ENCODE measurements at regions not wholly inside any gene's neighbourhood (a gene's known extent, or its start where the extent isn't known, plus 50 kb on each side); places are given as distances from the start of the nearest gene placed in this dataset.
"Not testable (repeated sequence)": the region's sequence is repeated elsewhere in the genome, so short reads cannot be mapped to it uniquely, and the experiment has no call there.

DNA sequence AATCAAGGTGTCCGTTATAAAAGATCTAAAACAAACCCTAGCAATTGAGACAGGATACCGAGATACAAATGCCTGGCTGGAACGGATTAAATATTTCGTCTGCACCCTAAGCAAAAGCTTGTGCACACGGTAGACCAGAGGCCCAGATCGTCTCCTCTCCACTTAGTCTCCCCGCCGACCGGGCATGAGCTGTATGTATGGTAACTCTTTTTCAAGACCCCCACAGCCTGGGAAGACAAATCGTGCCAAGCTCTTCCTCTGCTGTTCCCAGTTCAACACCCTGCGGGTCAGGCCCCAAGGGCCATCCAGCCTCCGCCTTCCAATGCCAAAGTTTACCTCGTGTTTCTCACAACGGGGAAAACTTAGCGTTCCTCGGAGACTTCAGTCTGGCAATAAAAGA lies 285.7 kb upstream of the GALNT17 start:
- no peak for DNase-seq (ENCODE audit: low read depth in 2 of 2)

DNA sequence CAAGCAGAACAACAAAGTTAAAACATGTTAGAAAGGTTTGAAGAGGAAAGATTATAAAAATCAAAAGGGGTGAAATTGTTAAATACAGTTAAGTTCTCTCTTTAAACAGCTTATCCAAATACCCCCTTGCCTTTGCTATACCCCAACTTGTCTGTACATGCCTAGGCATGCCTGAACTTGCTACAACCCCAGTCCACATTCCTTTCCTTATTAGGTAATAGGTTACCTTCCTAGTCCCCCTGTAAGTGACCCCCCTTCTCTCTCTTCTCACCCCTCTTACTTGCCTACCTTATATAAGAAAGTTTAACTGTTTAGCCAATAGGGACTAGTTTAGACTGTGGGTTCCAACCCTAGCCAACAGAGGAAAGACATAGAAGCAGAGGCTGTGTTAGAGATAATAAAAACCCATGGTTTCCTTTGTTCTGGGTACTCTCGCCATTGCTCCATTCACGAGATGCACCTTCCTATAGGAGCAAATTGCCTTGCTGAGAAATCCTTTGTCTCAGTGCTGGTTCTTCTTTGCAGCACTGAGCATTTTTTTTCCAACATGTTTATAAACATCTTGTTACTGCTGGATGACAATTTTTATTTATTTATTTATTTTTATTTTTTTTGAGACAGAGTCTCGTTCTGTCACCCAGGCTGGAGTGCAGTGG lies 282.2 kb upstream of the GALNT17 start:
- DNase-seq (ENCODE audit: low read depth in 2 of 2), result no peak

DNA sequence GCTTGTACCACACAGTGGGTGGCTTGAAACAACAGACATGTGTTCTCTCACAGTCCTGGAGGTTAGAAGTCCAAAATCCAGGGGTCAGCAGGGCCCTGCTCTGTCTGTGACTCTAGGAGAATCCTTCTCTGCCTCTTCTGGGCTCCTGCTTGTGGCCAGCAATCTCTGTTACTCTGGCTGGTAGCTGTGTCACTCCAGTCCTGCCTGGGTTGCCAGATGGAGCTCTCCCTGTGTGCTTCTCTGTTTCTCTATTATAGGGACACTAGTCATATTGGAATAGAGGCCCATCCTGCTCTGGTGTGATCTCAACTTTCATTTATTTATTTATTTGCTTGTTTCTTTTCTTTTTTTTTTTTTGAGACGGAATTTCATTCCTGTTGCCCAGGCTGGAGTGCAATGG lies 276.6 kb upstream of the GALNT17 start:
- no peak for DNase-seq (ENCODE audit: low read depth in 2 of 2)

DNA sequence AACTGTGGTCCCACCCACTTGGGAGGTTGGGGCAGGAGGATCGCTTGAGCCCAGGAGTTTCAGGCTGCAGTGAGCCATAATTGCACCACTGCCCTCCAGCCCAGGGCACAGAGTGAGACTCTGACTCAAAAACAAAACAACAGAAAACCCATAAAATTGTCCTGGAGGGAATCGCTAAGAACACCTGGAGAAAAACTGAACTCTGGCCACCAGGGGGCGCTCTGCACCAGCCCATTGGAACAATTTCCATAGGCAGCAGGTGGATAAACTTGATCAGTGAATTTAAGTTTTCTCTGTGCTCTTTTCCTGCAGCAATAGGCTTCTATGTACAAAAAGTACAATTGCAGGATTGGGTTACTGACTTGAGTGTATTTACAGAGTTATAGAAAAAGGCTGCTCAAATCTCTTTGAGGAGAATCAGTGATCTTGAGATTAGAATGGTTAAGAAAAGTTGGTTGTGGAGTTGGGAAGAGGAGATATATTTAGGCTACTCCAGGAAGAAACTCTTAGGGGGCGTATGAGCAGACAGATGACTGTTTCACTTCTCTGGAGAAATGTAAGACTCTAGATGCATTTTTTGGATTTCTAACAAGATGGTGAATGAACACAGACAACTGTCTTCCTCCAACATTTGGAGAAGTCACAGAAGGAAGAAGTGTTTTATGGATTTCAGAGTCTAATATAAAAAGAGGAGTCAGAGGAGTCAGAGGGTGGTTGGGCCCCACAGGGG lies 274.9 kb upstream of the GALNT17 start:
- peak; percentile 4 to 60 for DNase-seq (ENCODE audit: low read depth in 2 of 2)

DNA sequence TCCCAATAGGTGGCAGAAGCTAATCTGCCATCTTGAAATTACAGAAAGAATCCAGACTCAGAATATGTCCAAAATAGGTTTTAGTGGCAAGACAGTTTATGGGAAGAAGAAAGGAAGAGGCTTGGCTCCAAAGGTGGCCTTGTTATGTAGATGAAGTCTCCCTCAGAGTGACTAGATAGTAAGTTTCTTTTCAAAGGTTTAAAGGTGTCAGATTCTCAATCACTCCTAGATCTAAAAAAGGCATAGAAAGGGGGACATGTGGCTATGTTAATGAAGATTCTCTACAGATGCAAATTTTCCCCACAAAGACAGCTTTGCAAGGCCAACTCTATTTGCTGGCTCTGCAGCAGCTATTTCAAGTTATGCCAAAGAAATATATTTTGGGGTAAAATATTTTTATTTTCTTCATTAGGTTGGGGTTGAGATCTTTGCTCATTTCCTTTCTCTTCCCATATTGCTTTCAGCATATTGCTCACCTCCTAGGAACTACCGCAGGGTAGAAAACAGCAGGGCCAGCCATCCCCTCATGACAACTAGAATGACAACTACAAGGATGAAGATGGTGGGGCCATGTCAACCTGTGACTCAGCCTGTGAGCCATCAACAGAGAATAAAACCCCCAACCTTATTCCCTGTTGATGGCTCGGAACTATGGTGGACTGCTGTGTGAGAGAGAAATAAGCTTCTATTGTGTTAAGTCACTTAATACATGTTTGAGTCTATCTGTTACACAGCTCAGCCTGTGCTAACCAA lies 274.0 kb upstream of the GALNT17 start:
- no peak for DNase-seq (ENCODE audit: low read depth in 2 of 2)

DNA sequence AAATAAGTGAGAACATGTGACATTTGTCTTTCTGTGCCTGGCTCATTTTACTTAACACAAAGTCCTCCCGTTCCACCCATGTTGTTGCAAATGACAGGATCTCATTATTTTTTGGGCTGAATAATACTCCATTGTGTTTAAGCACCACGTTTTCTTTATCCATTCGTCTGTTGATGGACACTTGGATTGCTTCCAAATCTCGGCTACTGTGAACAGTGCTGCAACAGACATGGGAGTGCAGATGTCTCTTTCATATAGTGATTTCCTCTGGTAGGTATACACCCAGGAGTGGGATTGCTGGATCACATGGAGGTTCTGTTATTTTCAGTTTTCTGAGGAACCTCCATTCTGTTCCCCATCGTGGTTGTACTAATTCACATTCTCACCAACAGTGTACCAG lies 264.4 kb upstream of the GALNT17 start:
- no peak for DNase-seq (ENCODE audit: low read depth in 2 of 2)

DNA sequence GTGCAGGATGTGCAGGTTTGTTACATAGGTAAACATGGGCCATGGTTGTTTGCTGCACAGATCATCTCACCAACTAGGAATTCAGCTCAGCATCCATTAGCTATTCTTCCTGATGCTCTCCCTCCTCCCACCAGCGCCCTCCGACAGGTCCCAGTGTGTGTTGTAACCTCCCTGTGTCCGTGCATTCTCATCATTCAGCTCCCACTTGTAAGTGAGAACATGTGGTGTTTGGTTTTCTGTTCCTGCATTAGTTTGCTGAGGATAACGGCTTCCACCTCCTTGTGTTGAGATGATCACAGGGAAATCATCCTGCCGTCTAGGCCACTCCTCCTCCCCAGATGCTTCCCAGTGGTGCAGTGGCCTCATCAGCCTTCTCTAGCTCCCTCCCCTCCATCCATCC lies 261.6 kb upstream of the GALNT17 start:
- DNase-seq (ENCODE audit: low read depth in 2 of 2), result no peak

DNA sequence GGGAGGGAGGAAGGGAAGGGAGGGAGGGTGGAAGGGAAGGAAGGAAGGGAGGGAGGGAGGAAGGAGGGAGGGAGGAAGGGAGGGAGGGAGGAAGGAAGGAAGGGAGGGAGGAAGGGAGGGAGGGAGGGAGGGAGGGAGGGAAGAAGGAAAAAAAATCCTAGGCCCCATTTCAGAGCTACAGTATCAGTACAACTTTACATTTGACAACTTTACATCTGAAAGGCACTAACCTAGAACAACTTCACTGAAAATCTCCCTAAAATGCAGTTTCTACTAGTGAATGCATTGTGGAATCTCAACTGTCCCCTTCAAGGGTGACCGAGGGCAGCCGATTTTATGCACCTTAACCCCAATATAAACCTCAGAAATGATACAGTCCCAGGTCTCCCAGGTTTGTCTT lies 259.8 kb upstream of the GALNT17 start:
- no peak for DNase-seq (ENCODE audit: low read depth in 2 of 2)

DNA sequence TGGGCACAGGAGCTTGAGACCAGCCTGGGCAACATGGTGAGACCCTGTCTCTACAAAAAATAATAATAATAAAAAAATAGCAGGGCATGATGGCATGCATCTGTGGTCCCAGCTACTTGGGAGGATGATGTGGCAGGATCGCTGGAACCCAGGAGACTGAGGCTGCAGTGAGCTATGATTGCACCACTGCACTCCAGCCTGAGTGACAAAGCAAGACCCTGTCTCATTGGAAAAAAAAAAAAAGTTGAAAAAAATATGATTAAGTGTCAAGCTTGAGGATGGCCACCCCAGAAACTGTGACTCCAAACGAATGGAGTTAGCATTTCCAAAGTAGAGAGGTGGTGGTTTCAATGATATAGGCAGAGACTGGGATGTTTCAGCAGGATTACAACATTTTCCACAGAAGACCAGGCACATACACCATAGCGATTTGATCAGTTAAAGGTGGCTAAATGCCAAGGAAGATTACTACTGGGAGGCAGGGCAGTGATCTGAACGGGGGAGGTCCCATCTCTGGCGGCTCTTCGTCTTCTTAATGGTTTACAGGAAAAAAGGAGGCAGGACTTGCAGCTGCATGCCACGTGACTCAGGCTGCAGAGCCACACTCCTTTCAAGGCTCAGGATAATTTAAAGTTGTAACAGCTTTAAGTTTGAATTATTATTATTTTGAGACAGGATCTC lies 250.6 kb upstream of the GALNT17 start:
- no peak for DNase-seq (ENCODE audit: low read depth in 2 of 2)

DNA sequence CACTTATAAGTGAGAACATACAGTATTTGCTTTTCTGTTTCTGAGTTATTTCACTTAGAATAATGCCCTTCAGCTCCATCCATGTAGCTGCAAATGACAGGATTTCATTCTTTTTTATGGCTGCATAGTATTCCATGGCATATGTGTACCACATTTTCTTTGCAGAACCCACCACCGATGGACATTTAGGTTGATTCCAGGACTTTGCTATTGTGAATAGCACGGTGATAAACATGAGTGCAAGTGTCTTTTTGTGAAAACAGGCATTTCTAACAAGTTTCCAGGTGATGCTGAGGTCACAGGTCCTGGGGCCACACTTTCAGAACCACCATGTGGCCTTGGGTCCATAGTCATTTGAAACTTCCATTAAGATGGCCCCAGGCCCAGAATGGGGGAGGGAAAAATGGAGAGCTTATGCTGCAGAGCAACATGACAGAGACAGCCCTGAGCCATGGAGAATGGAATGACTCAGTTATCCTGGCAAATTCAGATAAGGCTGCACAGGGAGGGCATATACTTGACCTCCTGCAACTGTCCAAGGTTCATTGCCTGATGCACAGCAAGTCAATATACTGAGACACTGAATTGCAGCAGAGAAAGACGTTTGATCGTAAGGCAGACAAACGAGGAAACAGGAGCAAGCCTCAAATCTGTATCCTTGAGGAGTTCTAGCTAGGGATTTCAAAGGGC lies 248.0 kb upstream of the GALNT17 start:
- no peak for DNase-seq (ENCODE audit: low read depth in 2 of 2)

DNA sequence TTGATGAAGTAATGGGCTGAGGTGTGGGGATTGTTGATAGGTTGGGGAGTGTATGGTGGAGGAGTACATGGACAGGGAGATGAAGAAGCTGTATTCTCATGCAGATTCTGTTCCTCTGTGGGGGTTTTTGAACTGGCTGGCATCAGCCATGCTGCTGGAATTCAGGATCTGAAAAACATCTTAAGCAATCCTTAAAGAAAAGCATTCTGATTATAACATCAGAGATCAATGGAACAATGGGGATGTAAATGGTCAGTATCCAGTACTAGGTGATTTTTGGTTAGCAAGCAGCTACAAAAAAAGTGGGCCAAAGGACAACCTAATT lies 247.5 kb upstream of the GALNT17 start:
- DNase-seq (ENCODE audit: low read depth in 2 of 2), result no peak

DNA sequence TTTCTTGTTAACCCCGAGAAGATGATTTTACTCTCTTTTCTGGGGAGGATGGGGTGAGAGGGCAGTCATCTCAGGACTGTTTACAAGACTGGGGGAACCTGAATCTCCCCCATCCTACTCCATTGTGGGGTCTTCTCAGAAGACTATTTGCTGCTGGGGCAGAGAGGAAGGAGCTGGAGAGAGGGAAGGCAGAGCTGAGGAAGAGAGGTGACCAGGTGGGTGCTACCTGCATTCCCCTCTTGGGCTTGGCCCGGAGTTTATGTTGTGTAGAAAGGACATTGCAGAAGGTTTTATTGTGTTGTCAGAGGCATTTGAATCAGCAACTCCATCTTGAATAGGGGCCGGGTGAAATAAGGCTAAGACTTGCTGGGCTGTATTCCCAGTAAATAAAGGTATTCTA lies 247.1 kb upstream of the GALNT17 start:
- no peak for DNase-seq (ENCODE audit: low read depth in 2 of 2)

DNA sequence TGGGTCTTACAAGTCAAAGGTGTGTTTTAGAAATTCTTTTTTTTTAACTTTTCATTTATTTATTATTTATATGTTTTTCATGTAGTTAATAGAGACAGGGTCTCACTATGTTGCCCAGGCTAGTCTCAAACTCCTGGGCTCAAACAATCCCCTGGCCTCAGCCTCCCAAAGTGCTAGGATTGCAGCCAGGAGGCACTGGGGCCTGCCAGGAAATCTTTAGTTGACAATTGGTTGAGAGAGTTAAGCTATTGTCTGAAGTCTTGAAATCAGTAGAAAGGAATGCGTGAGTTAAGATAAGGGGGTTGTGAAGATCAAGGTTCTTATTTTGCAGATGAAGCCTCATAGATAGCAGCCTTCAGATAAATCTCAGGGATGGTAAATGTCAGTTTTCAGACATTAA lies 245.4 kb upstream of the GALNT17 start:
- DNase-seq (ENCODE audit: low read depth in 2 of 2), result no peak

DNA sequence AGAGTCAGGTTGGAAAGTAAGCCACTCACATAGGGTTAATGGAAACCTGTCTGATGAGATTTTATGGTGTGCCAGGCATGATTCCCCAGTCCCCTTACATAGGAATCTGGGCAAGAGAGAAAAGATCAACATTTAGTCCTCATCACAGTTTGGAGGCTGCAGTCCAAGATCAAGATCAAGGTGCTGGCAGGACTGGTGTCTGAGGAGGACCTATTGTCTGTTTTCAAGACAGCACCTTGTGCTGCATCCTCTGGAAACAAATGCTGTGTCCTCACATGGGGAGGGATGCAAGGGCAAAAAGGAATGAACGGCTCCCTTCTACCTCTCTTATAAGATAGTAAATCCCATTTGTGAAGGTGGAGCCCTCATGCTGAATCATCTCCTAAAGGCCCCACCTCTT lies 244.8 kb upstream of the GALNT17 start:
- no peak for DNase-seq (ENCODE audit: low read depth in 2 of 2)

DNA sequence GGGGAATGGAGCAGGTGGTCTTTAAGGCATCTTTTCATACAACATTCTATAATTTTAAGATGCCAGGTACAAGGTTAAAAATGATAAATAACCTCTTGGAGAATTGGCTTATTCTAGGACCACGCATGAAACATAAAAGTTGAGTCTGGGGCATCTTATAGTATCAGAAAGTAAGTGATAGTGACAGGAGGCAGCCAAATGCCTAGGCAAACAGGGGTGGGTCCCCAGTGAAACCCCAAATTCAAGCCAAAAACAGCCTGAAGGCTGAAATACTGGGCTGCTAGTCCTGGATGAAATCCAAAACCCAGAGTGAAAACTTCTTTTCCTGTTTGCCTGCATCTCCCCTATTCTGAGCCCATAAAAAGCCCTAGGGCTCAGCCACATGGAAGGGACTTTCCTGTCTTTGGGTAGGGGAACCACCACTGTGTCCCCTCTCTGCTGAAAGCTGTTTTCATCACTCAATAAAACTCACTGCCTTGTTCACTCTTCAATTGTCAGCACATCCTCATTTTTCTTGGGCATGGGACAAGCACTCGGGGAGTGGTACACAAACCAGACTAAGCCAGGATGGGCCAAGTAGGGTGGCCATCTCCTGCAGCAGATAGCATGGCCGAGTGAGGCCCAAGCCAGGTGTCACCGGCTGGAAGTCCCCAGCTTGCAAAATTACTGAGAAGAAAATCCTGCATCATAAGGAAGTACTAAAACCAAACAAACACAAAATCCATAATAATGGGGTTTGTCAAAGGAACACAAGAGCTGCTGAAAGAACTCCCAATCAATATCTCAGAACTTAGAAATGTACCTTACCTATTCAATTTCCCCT lies 241.6 kb upstream of the GALNT17 start:
- DNase-seq (ENCODE audit: low read depth in 2 of 2), result no peak

DNA sequence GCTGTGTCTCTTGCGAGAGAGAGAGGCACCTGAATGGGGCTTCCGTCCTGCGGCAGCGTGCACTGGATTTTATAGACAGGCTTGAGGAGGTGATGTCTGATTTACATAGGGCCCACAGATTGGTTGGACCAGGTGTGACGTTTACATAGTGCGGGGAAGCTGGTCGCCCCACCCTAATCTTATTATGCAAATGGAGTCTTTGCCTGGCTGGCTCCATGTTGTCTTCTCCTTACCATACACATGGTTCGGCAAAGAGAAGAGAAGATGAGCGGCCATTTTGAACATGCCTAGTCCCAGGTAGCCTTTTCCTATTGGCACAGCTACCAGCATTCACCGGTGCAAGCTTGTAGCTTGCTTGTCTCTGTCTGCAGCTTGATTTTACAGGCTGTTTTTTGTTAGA lies 238.5 kb upstream of the GALNT17 start:
- DNase-seq (ENCODE audit: low read depth in 2 of 2), result no peak

DNA sequence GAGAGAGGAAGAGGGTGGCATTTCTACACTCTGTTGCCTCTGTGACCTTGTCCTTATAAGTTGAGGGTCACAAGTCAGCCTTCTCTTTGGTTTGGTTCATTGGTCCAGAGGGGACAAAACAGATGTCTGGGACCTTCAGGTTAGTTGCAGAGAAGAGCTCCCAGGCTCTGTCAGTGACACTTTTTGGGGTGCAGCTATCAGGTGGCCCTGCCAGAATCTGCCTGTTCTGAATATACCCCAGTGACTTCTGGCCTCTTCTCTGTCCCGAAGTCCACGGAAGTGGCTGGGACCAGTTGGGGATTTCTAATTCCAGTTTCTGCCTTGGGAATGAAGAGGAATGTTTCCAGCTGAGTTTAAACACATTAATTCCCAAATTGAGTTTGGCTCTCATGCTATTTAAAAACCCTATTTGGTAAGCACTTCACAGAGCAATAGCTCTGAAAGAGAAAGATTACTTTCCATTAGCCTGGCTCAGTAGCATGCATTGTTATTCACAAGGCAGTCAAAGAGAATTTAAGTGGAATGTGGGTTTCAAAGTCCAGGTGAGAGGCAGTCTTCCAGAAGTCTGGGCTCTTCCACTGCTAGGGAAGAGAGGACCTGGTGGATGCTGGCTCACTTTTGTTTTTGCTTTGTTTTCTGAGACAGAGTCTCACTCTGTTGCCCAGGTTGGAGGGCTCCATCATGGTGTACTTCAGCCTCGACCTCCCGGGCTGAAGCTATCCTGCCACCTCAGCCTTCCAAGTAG lies 237.8 kb upstream of the GALNT17 start:
- DNase-seq (ENCODE audit: low read depth in 2 of 2), result no peak

DNA sequence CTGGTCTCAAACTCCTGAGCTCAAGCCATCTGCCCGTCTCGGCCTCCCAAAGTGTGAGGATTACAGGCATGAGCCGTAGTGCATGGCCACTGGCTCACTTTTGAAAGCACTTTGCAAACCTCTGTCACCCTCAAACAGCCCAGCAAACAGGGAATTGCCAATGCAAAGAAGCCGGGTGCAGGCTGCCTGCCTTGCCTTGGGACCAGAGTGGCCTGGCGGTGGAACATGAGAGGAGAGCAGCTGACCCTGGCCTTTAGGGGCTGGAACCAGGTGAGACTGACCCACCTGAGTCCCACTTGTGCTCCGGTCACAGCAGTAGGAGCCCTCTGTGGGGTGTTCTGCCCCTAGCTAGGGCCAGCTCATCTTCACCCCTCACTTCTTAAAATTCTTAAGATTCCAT lies 237.1 kb upstream of the GALNT17 start:
- DNase-seq (ENCODE audit: low read depth in 2 of 2), result no peak

DNA sequence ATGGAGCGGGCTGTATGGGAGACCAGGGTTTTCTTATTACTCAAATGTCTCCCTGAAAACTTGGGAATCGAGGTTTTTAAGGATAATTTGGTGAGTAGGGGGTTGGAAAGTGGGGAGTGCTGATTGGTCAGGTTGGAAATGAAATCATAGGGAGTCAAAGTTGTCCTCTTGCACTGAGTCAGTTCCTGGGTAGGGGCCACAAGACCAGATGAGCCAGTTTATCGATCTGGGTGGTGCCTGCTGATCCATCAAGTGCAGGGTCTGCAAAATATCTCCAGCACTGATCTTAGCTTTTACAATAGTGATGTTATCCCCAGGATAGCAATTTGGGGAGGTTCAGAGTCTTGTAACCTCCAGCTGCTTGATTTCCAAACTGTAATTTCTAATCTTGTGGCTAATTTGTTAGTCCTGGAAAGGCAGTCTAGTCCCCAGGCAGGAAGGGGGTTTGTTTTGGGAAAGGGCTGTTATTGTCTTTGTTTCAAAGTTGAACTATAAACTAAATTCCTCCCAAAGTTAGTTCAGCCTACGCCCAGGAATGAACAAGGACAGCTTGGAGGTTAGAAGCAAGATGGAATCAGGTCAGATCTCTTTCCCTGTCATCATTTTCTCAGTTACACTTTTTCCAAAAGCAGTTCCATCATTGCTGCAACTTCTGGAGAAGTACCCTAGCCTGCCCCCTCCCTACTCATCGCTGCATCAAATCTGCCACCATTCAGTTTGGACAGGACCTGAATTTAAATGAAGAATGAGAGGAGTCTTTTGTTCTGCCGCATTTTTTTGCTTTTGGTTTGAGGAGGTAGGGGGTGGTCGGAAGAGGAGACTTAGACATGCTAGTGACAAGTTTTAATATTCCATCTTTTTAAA lies 236.4 kb upstream of the GALNT17 start:
- not testable (repeated sequence) for DNase-seq (ENCODE audit: low read depth in 2 of 2)

Data from stimulated activated CD4-positive, alpha-beta T cell treated with anti-CD3 and anti-CD28 coated beads, Interleukin-12 subunit alpha, Interleukin-12 subunit beta, amount 100 ng/mL, for 24 hours (primary cell).